GM12878 (cell line): ENCODE measurements at regions not wholly inside any gene's neighbourhood (a gene's known extent, or its start where the extent isn't known, plus 50 kb on each side); places are given as distances from the start of the nearest gene placed in this dataset.

Source experiments
- ATAC-seq: fragments of 200-7000 bp; cut with Tn5 transposase; 3 replicates; pipeline ENCODE4 v1.9.1; 2020; ENCODE audit warnings: mild to moderate bottlenecking, moderate library complexity
- BruUV-seq: library from RNA; stranded (reverse); fragments of 400-500 nt; replicated peaks from 2 replicates; lab custom pipeline; 2021; lab: Mats Ljungman, UMichigan
- CTCF ChIA-PET: fragments of 300-600 bp; sonication (Branson Sonifier 250); formaldehyde crosslinking; extraction: SDS; loops from one replicate; lab custom pipeline; 2021; ENCODE audit warnings: inconsistent platforms; lab: Yijun Ruan, JAX
- POLR2A ChIA-PET: fragments of 350-600 bp; formaldehyde crosslinking; extraction: SDS; loops from one replicate; lab custom pipeline; 2021; ENCODE audit warnings: inconsistent platforms; lab: Charles Lee
- RAD21 ChIA-PET: fragments of 300-600 bp; sonication (Branson Sonifier 250); formaldehyde crosslinking; loops from one replicate; lab custom pipeline; 2023; ENCODE audit warnings: antibody characterized with exemption; ENCODE audit not compliant: unreplicated experiment; lab: Charles Lee
- SMC1A ChIA-PET: fragments of 300-600 bp; sonication (Branson Sonifier 250); formaldehyde crosslinking; loops from one replicate; lab custom pipeline; 2023; ENCODE audit not compliant: unreplicated experiment, uncharacterized antibody; lab: Charles Lee
- DNase-seq: peaks from one replicate; pipeline ENCODE4 v3.0.0-alpha.2; 2011; ENCODE audit warnings: low read depth, low spot score
- FAIRE-seq: peaks from 3 replicates; lab custom pipeline; 2011; peaks lifted over from hg19 to GRCh38; lab: Jason Lieb, UNC
- H2AFZ ChIP-seq: 2 replicates; pipeline ENCODE4 v1.6.0; 2011; ENCODE audit warnings: low read depth, low read length, control low read depth; ENCODE audit not compliant: control insufficient read depth
- H3K27ac ChIP-seq: 2 replicates; pipeline ENCODE4 v1.5.1; 2011; ENCODE audit warnings: control low read depth; ENCODE audit not compliant: control insufficient read depth, insufficient read depth
- H3K27me3 ChIP-seq, 2 experiments: replicated peaks in 1 of 2; 2 replicates each; pipeline versions ENCODE4 v1.6.0 to v1.6.1; 2011; ENCODE audit warnings: low read length in 1 of 2; ENCODE audit not compliant: control insufficient read depth in 2 of 2, insufficient read depth in 2 of 2
- H3K36me3 ChIP-seq, 2 experiments: 2 replicates each; pipeline ENCODE4 v1.5.1; 2011; ENCODE audit warnings: low read length in 1 of 2; ENCODE audit not compliant: control insufficient read depth in 2 of 2, insufficient read depth in 2 of 2
- H3K4me1 ChIP-seq: 2 replicates; pipeline ENCODE4 v1.6.1; 2011; ENCODE audit warnings: mild to moderate bottlenecking, low read length, moderate library complexity, mixed read lengths; ENCODE audit not compliant: control insufficient read depth, insufficient read depth
- H3K4me2 ChIP-seq: 2 replicates; pipeline ENCODE4 v1.6.0; 2011; ENCODE audit warnings: control low read depth; ENCODE audit not compliant: control insufficient read depth, insufficient read depth
- H3K4me3 ChIP-seq: fragments of 200-600 bp; sonication (generic); 2 replicates; pipeline ENCODE4 v1.5.1; 2016
- H3K79me2 ChIP-seq: 2 replicates; pipeline ENCODE4 v1.6.0; 2011; ENCODE audit warnings: low read length; ENCODE audit not compliant: control insufficient read depth, insufficient read depth
- H3K9ac ChIP-seq: 2 replicates; pipeline ENCODE4 v1.8.0; 2011; ENCODE audit warnings: low read length, control low read depth, mixed read lengths; ENCODE audit not compliant: control insufficient read depth, insufficient read depth
- H3K9me3 ChIP-seq: replicated peaks from 3 replicates; pipeline ENCODE4 v1.5.1; 2011; ENCODE audit warnings: mild to moderate bottlenecking, low read length; ENCODE audit not compliant: control insufficient read depth, insufficient read depth
- H4K20me1 ChIP-seq: 2 replicates; pipeline ENCODE4 v1.6.0; 2011; ENCODE audit not compliant: control insufficient read depth, insufficient read depth
- CHD2 ChIP-seq: IDR thresholded peaks from 2 replicates; pipeline ENCODE4 v1.6.1; 2011; ENCODE audit warnings: low read depth, low read length, improper control_type of control experiment, borderline replicate concordance
- CREB1 ChIP-seq: IDR thresholded peaks from 2 replicates; pipeline ENCODE4 v1.6.1; 2012; ENCODE audit warnings: low read depth, mild to moderate bottlenecking, inconsistent platforms
- MYB ChIP-seq: fragments of 150-350 bp; IDR thresholded peaks from 2 replicates; pipeline ENCODE4 v1.6.1; 2014; ENCODE audit warnings: mild to moderate bottlenecking, low read depth, low read length, borderline replicate concordance
- NFIC ChIP-seq: IDR thresholded peaks from 2 replicates; pipeline ENCODE4 v1.6.1; 2012; ENCODE audit warnings: low read depth, mild to moderate bottlenecking, inconsistent platforms, low read length, moderate library complexity
- NFXL1 ChIP-seq: fragments of 450-650 bp; IDR thresholded peaks from 2 replicates; pipeline ENCODE4 v1.6.1; 2017; ENCODE audit warnings: antibody characterized with exemption, mild to moderate bottlenecking, borderline replicate concordance
- NR2C2 ChIP-seq: IDR thresholded peaks from 2 replicates; pipeline ENCODE4 v1.6.1; 2011; ENCODE audit warnings: borderline replicate concordance, low read depth; ENCODE audit not compliant: control insufficient read depth, insufficient read length
- ZSCAN29 ChIP-seq: fragments of 450-650 bp; IDR thresholded peaks from 2 replicates; pipeline ENCODE4 v1.6.1; 2017; ENCODE audit warnings: mild to moderate bottlenecking, moderate library complexity
- WGBS: methylation state at CpG from one replicate; pipeline ENCODE4 v1.1.6; 2016; ENCODE audit warnings: low lambda C conversion rate; ENCODE audit not compliant: insufficient replicate concordance, insufficient coverage; ENCODE audit errors: missing lambda C conversion rate; 5-methylcytosine and 5-hydroxymethylcytosine counted together
- in situ Hi-C: fragments of 300-500 bp; cut with MboI; formaldehyde crosslinking; loops from 9 replicates; pipeline ENCODE4 v1.14.3; 2018; ENCODE audit warnings: mixed read lengths
- intact Hi-C: fragments of 100-400 bp; cut with micrococcal nuclease; formaldehyde crosslinking; loops from one replicate; pipeline ENCODE4 v1.14.2; 2022; ENCODE audit not compliant: unreplicated experiment
- TF ChIP-seq, protein P1 (sequence below): fragments of 450-650 bp; IDR thresholded peaks from 2 replicates; pipeline ENCODE4 v1.6.1; 2014; ENCODE audit warnings: mild to moderate bottlenecking

- ATAC-seq (no peak), FAIRE-seq (no peak), DNase-seq (no peak)
- ChIA-PET SMC1A (interaction anchor here (1.3 to 1.7 kb wide), 2 partner anchors 13 to 19 kb away, joined by 4 to 5 read pairs; no protein-coding TSS in a partner anchor), RAD21 (interaction anchor here (0.7 kb wide), 1 partner anchor 1880 kb away, joined by 3 read pairs; no protein-coding TSS in a partner anchor), CTCF (interaction anchor here (0.6 kb wide), 3 partner anchors 147 to 1105 kb away, joined by 3 to 4 read pairs (median 3); no protein-coding TSS in a partner anchor), POLR2A (no interaction called here)
- no peaks in the 10 kb centered on the region for H3K36me3 ChIP-seq
- in situ Hi-C loops (no loop called here), intact Hi-C loops (no loop called here)
- 31% methylated on average over 3 of the region's 3 CpGs for WGBS
- H3K4me3 ChIP-seq = no peak overlapping the region
- H3K27ac ChIP-seq = no peak overlapping the region
- no peak overlapping the region for H3K9ac ChIP-seq
- no peaks in the 10 kb centered on the region for H3K4me1 ChIP-seq
- TF ChIP-seq NFIC (no peak), NFXL1 (no peak)
- TF ChIP-seq, protein P1, sequence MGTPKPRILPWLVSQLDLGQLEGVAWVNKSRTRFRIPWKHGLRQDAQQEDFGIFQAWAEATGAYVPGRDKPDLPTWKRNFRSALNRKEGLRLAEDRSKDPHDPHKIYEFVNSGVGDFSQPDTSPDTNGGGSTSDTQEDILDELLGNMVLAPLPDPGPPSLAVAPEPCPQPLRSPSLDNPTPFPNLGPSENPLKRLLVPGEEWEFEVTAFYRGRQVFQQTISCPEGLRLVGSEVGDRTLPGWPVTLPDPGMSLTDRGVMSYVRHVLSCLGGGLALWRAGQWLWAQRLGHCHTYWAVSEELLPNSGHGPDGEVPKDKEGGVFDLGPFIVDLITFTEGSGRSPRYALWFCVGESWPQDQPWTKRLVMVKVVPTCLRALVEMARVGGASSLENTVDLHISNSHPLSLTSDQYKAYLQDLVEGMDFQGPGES = no peak
- H2AFZ ChIP-seq = no peak overlapping the region
- no peaks in the 10 kb centered on the region; the same call in 2 of the 3 replicates for H3K9me3 ChIP-seq
- H4K20me1 ChIP-seq = no peaks in the 10 kb centered on the region
- no peak overlapping the region for H3K4me2 ChIP-seq
- BruUV-seq = no TSS peak
- H3K79me2 ChIP-seq = no peaks in the 10 kb centered on the region
- H3K27me3 ChIP-seq = no peaks in the 10 kb centered on the region; a peak in 1 of 4 replicates
Measured at GRCh38 chr10:25100141-25100540, 74.7 kb upstream of the GPR158 start.

GRCh38 chr10:25101461-25102146, 73.2 kb upstream of the GPR158 start:
- intact Hi-C loops = no loop called here
- no peaks in the 10 kb centered on the region; a peak in 1 of 4 replicates for H3K27me3 ChIP-seq
- no peak overlapping the region for H3K4me3 ChIP-seq
- ChIA-PET CTCF (interaction anchor here (1.2 to 2.6 kb wide), 2 partner anchors 11 to 20 kb away, joined by 3 to 14 read pairs; no protein-coding TSS in a partner anchor), SMC1A (interaction anchor here (0.6 kb wide), 1 partner anchor 210 kb away, joined by 5 read pairs; no protein-coding TSS in a partner anchor), RAD21 (no interaction called here), POLR2A (no interaction called here)
- in situ Hi-C loops = no loop called here
- H3K27ac ChIP-seq = no peak overlapping the region
- no peak overlapping the region for H3K4me2 ChIP-seq
- H3K4me1 ChIP-seq = no peaks in the 10 kb centered on the region
- ATAC-seq (no peak), DNase-seq (no peak)
- H4K20me1 ChIP-seq = no peaks in the 10 kb centered on the region
- TF ChIP-seq CHD2 = no peak
- TF ChIP-seq ZSCAN29 = no peak
- TF ChIP-seq NR2C2 = no peak
- TF ChIP-seq MYB = no peak
- no peak for TF ChIP-seq CREB1
- TF ChIP-seq, all 136 proteins: peak for 0
- Histone ChIP-seq H3K9me3 (no peaks in the 10 kb centered on the region), H3K9ac (no peak overlapping the region), H2AFZ (no peak overlapping the region), H3K36me3 (no peaks in the 10 kb centered on the region), H3K79me2 (no peaks in the 10 kb centered on the region)
- WGBS = 0% methylated on average over 1 of the region's 1 CpG
- BruUV-seq = no TSS peak
- no peak for FAIRE-seq
